Anterior cingulate cortex (tissue), 58 donors: ENCODE measurements at regions not wholly inside any gene's neighbourhood (a gene's known extent, or its start where the extent isn't known, plus 50 kb on each side); places are given as distances from the start of the nearest gene placed in this dataset.
"Not testable (repeated sequence)": the region's sequence is repeated elsewhere in the genome, so short reads cannot be mapped to it uniquely, and the experiment has no call there.

Experiments used
- DNase-seq, 58 donors: peaks; one replicate each; lab custom pipeline; 2025; lab: John Stamatoyannopoulos, UW

DNA sequence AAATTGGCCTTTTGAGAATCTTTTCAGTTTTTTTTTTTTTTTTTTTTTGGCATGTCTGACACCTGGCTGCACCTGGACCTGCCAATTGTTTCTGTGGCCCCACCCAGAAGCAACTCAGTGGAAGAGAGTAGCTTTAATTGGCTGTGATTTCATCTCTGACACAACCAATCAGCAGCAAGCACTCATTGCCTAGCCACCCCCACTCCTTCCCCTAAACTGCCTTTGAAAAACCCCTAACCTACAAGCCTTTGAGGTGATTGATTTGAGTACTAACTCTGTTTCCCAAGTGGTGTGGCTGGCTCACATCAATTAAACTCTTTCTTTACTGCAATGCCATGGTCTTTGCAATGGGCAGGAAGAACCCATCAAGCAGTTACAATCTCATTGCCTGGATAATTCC lies 98.2 kb upstream of the CHORDC1 start:
- DNase-seq = no peak

DNA sequence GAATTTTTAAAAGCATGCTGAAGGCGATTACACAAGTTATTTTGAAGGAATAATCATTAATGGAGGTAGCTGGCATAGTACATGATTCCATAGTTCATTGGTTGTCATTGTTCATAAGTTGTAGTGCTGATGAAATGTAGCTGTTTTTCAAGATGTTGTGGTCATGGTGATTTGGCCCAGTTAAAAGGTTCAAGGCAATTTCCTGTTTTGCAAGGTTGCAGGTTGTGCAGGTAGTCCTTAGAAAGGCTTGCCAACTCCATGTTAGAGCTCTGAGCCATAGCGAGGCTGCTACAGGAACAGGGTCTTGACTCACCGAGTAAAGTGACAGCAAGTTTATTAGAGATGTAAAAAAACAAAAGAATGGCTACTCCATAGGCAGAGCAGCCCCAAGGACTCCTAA lies 95.8 kb upstream of the CHORDC1 start:
- DNase-seq = no peak

DNA sequence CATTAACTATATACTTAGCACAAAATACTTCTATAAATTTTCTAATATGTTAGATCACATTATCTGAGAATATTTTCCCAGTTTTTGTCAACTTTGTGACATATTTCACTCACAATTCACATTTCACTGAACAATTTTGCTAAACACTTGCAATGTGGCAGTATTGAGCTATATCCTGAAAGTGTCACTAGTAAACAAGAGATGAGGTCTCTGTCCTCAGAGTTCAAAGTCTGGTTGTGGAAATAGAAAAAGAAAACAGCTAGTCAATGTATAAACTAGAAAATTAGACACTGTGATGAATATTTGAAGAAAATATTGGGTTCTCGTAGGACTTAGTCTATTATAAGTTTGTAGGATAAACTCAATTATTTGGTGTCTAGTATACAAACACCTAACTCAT lies 87.4 kb upstream of the CHORDC1 start:
- no peak for DNase-seq

DNA sequence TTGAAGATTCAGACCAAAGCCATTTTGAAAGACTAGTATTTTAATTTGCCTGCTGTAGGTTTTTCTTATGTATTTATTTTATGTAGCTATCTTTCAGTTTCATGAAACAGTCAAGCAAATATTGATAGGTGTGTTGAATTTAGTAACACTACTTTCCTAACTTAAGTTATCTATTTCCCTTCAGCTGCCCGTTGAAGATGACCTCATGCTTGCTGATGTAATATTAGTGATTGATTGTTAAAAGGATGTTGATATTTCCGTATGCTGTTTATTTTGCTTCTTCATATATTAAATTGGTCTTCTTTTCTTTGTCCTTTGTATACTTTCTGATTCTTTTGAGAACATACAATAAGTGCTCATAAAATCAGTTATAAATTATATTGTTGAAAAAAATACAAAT lies 86.8 kb upstream of the CHORDC1 start:
- DNase-seq = no peak

DNA sequence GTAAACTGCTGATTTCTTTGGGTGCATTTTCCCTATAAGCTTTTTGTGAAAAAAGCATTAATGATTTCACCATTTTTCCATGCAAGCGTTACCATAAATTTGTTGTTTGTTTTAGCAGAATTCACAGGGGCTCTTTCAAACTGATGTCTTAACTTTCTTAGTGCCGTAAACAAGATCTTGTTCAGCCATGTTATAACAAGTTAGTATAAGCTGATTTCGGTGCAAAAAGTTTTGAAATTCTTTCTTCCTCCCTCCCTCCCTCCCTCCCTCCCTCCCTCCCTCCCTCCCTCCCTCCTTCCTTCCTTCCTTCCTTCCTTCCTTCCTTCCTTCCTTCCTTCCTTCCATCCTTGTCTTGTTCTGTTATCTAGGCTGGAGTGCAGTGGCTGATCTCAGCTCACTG lies 71.7 kb upstream of the CHORDC1 start:
- no peak for DNase-seq

DNA sequence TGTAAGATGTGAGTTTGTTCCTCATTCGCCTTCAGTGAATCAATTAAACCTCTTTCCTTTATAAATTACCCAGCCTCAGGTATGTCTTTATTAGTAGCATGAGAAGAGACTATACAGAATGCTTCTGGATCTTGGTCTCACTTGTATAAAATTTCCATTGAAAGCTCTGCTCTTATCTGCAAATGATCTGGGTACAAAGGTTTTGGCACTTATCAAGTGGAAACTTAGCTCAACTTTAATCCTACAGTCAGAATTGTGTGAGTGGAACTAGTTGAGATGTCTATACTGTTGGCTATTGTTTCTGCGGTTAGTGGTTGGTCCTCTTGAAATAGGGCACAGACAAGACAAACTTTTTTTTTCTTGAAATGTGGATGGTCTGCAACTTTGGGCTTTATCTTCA lies 71.2 kb upstream of the CHORDC1 start:
- DNase-seq = no peak

DNA sequence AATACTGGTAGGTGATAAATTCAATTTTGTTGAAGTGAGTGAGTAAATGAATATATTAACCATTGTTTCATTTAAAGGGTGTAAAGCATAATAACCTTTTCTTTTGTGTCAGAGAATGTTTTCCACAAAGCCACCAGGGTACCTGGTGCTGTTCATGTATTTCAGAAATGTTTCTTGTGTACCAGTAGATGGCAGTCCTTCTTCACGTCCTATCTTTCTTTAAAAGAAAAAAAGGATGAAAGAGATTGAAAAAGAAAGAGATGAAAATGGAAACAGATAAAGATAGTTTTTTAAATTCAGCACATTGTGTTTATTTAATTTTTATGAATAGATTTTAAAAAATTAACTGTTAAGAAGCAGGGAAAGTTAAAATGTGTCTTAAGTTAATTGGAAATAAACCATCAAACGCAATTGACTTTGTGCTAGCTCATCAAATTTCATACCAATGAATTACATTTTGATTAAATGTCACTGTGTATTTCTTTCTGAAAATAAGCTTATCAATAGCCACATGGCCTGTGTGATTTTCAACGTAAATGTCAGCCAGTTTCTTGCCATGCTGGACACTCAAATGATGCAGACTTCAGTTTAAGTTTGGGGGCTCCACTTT lies 65.5 kb upstream of the CHORDC1 start:
- DNase-seq = peak in 1 of 58 donors; percentile 3

DNA sequence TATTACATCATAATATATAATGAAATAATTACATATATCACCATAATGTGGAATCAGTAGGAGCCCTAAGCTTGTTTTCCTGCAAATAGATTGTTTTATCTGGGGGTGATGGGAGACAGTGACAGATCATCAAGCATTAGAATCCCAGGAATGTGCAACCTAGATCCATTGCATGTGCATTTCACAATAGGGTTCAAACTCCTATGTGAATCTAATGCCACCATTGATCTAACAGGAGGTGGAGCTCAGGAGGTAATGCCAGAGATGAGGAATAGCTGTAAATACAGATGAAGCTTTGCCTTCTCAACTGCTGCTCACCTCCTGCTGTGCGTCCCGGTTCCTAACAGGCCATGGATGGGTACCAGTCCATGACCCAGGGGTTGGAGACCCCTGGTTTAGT lies 63.8 kb upstream of the CHORDC1 start:
- DNase-seq = no peak

DNA sequence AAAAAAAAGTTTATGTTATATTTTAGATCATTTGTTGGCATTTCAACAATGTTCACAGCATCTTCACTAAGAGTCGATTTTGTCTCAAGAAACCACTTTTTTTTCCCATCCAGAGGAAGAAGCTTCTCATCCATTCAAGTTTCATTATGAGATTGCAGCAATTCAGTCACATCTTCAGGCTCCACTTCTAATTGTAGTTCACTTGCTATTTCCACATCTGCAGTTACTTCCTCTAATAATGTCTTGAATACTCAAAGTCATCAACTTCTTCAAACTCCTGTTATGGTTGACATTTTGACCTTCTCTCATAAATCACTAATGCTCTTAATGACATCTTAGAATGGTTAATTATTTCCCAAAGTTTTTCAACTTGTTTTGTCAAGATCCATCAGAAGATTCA lies 61.3 kb upstream of the CHORDC1 start:
- no peak for DNase-seq

DNA sequence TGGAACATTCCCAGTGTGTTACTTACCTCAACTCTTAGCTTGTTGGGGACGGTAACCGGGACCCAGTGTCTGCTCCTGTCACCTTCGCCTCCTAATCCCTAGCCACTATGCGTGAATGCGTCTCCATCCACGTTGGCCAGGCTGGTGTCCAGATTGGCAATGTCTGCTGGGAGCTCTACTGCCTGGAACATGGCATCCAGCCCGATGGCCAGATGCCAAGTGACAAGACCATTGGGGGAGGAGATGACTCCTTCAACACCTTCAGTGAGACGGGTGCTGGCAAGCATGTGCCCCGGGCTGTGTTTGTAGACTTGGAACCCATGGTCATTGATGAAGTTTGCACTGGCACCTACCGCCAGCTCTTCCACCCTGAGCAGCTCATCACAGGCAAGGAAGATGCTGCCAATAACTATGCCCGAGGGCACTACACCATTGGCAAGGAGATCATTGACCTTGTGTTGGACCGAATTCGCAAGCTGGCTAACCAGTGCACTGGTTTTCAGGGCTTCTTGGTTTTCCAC lies 59.8 kb upstream of the CHORDC1 start:
- not testable (repeated sequence) for DNase-seq

DNA sequence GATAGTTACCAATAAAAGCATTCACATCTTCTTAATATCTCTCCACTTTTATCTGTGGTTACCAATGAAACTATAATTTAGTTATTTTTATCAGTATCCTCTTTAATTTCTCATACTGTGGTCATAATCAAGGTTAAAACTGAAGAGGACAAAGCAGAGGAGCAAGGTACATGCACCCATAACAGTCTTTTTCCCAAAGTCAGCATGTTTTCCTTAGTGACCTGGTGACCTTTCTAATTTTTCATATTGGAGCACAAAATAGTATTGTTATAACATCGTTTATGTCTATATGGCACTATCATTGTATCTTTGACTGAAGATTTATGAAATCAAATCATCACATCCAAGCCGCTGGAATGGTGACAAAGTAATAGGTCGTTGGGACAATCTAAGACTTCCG lies 51.5 kb upstream of the CHORDC1 start:
- no peak for DNase-seq
